K562 (cell line): ENCODE measurements at regions not wholly inside any gene's neighbourhood (a gene's known extent, or its start where the extent isn't known, plus 50 kb on each side); places are given as distances from the start of the nearest gene placed in this dataset.

ENCODE experiments used
- CBFA2T2 ChIP-seq: fragments of 450-650 bp; conservative IDR thresholded peaks from 2 replicates; pipeline ENCODE4 v1.6.1; 2017; ENCODE audit warnings: mild to moderate bottlenecking
- CBX8 ChIP-seq: fragments of 200-600 bp; sonication (generic); IDR thresholded peaks from 2 replicates; pipeline ENCODE4 v1.6.1; 2012; ENCODE audit warnings: borderline replicate concordance, mixed run types, low read depth, mild to moderate bottlenecking, moderate library complexity, mixed read lengths, low read length, control low read depth, inconsistent platforms; ENCODE audit not compliant: poor library complexity, severe bottlenecking; ENCODE audit errors: extremely low read depth
- CHD7 ChIP-seq: fragments of 200-600 bp; sonication (generic); IDR thresholded peaks from one replicate; pipeline ENCODE4 v1.6.1; 2012; ENCODE audit warnings: mild to moderate bottlenecking, low read depth, low read length, inconsistent platforms
- FOXP4 ChIP-seq: sonication (generic); formaldehyde crosslinking; IDR thresholded peaks from 2 replicates; pipeline ENCODE4 v1.8.0; 2022; ENCODE audit warnings: mild to moderate bottlenecking, missing genetic modification reagents, borderline replicate concordance
- NFATC3 ChIP-seq: fragments of 450-650 bp; IDR thresholded peaks from 2 replicates; pipeline ENCODE4 v1.6.1; 2017; ENCODE audit warnings: mild to moderate bottlenecking
- SMAD3 ChIP-seq: fragments of 450-650 bp; formaldehyde crosslinking; conservative IDR thresholded peaks from 2 replicates; pipeline ENCODE4 v1.4.0; 2020; ENCODE audit warnings: mild to moderate bottlenecking
- ZNF644 ChIP-seq: fragments of 200-800 bp; sonication (Bioruptor generic); IDR thresholded peaks from 2 replicates; pipeline ENCODE4 v1.6.1; 2016; ENCODE audit warnings: low read depth, missing genetic modification characterization, missing compliant biosample characterization

- TF ChIP-seq SMAD3 (CRISPR knock-in tag) (no peak), NFATC3 (no peak), ZNF644 (no peak), CHD7 (no peak), FOXP4 (no peak), CBFA2T2 (no peak), CBX8 (no peak)
Measured at GRCh38 chr10:83983578-83984255, 155.6 kb upstream of the GHITM start (continued).
